GM19467 (cell line): ENCODE measurements at regions not wholly inside any gene's neighbourhood (a gene's known extent, or its start where the extent isn't known, plus 50 kb on each side); places are given as distances from the start of the nearest gene placed in this dataset.
"Not testable (repeated sequence)": the region's sequence is repeated elsewhere in the genome, so short reads cannot be mapped to it uniquely, and the experiment has no call there.

Experiments
- ATAC-seq: cut with Tn5 transposase; IDR thresholded peaks from one replicate; pipeline ENCODE4 v1.9.1; 2021; ENCODE audit warnings: mild to moderate bottlenecking, moderate library complexity; ENCODE audit not compliant: unreplicated experiment

DNA sequence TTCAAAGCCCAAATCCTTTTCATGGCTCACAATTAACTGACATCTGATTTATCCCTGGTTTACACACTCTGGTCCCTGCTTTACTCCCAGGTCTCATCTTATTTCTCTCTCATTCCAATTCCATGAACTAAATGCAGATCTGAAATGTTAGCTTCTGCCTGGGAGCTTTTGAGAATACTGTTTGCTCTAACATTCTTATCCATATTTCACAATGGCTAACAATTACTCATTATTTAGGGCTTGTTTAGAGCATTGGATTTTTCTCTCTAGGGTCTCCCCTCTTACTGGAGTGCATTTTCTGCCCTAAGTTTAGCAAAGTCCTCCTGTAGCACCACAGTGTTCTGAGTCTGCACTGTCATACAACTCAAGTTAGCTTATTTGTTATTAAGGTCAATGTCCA lies 121.5 kb upstream of the HCRTR2 start:
- ATAC-seq: no peak

DNA sequence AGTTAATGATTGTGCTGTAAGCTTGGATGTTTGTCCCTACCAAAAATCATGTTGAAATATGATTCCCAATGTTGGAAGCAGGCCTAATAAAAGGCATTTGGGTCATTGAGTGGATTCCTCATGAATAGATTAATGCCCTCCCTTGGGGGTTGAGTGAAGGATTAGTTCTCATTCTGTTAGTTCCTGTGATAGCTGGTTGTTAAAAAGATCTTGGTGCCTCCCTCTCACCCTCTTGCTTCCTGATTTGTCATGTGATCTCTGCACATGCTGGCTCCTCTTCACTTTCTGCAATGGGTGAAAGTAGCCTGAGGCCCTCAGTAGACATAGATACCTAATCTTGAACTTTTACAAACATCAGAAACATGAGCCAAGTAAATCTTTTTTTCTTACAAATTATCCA lies 115.6 kb upstream of the HCRTR2 start:
- ATAC-seq: no peak

GRCh38 chr6:55064711-55065420 lies 109.4 kb upstream of the HCRTR2 start:
- no peak for ATAC-seq

GRCh38 chr6:55069132-55069781 lies 105.1 kb upstream of the HCRTR2 start:
- no peak for ATAC-seq

DNA sequence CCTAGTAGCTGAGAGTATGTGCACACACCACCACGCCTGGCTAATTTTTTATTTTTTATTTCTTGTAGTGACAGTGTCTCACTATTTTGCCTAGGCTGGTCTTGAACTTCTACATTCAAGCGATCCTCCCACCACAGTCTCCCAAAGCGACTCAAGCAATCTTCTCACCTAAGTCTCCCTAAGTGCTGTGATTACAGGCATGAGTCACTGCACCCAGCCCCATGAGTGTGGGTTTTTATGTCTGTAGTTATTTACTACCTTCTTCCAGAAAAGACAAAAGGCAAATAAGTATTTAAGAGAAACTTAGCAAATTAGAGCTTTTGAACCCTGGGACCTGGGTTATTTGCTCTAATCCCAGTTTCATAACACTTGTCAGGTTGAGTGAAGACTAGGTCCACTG lies 92.3 kb upstream of the HCRTR2 start:
- no peak for ATAC-seq

DNA sequence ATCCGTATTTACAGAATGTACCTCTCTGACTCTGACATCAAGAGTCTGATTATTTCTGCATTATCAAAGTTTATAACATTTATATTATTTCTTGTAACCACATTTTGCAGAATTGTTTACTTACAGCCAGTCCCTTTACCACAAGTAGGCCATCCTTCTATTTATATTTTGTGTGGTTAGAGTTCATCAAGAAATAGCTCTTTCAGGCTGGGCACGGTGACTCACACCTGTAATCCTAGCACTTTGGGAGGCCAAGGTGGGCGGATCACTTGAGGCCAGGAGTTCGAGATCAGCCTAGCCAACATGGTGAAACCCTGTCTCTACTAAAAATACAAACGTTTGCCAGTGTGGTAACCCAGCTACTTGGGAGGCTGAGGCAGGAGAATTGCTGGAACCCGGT lies 86.3 kb upstream of the HCRTR2 start:
- ATAC-seq: not testable (repeated sequence)

DNA sequence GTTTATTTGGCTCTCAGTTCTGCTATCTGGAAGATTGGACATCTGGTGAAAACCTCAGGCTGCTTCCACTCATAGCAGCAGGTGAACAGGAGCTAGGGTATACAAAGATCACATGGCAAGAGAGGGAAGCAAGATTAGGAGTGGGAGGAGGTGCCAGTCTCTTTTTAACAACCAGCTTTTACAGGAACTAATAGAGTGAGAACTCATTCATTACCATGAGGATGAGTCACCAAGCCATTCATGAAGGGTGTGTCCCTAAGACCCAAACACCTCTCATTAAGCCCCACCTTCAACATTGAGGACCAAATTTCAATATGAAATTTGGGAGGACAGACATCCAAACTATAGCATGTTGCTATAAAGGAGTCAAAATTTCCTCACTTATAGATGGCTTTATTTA lies 85.4 kb upstream of the HCRTR2 start:
- ATAC-seq: no peak

GRCh38 chr6:55089325-55089724 lies 85.0 kb upstream of the HCRTR2 start:
- no peak for ATAC-seq

DNA sequence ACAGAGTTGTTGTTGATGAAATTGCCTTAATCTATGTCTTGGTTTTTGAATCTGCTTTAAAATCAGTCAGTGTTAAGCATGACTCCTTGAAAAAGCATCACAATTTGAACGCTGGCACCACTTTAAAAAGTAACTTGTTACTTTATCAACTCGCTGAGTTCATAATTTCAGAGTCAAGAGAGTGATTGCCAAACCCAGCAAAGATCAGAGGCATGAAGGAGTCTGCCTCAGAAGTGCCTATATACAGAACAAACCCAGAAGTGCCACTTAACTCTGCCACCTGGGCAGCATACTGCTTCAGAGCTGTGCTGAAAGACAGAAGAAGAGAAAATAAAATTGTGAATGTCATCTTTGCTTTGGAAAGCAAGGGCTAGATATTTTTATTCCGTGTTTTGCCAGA lies 73.6 kb upstream of the HCRTR2 start:
- ATAC-seq: no peak

GRCh38 chr6:55101157-55101556 lies 73.2 kb upstream of the HCRTR2 start:
- no peak for ATAC-seq

DNA sequence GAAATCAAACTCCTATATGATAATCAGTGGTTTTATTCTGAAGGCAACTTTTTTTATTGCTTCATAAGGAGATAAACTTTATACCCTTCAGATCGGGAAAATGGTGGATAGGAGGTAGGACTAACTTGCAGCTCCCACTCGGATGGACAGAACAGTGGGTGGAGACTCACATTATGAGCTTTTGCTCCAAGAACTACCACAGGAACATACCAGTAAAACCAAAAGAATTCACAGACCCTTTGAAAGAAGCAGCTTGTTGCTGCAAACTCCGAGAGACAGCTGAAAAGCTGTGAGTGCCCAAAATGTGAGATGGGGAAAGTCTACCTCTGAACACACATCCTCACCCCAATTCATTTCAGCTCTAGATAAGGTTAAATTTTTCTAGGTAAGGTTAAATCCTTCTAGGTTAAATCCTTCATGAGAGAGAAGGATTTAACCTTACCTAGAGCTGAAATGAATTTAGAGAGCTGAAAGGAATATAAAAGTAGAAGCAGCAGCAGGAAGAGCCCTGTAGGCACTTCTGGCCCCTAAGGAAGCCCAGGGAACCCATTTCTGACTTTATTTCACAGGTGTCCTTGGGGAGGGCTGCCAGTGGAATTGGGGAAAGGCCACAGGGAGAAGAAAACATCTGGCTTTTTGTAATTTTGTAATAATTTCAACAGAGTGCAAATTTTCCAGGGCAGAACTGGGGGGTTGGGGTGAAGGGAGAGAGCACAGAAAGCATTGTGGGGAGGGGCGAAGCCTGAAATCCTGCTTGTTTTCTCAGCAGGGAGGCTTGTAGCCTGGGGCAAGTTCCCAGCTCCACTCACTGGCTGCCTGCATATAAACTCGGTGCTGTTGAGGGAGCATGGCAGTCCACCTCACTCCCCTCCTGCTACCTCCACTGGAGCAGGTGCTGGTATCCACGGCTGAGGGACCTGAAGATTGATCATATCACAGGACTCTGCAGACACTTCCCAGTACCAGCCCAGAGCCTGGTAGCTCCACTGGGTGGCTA lies 65.9 kb upstream of the HCRTR2 start:
- ATAC-seq: no peak

DNA sequence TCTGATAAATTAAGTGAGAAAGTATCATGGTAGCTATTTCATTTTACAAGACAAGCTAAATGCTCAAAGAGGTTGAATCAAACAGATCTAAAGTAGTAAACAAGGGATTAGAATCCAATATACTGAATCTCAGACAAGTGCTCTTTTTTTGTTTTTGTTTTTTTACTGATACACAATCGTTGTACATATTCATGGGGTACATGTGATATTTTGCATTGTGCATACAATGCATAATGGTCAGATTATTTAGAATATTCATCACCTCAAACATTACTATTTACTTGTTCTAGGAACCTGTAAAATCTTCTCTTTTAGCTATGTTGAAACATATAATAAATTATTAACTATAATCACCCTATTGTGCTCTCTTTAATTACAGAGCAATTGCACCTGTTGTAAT lies 57.0 kb upstream of the HCRTR2 start:
- no peak for ATAC-seq

GRCh38 chr6:55124241-55124640 lies 50.1 kb upstream of the HCRTR2 start:
- ATAC-seq: not testable (repeated sequence)
